HG03139 (cell line): ENCODE measurements at regions not wholly inside any gene's neighbourhood (a gene's known extent, or its start where the extent isn't known, plus 50 kb on each side); places are given as distances from the start of the nearest gene placed in this dataset.

Experiments
- ATAC-seq: cut with Tn5 transposase; IDR thresholded peaks from one replicate; pipeline ENCODE4 v1.9.1; 2021; ENCODE audit not compliant: unreplicated experiment

GRCh38 chr4:123974386-123975149, 578.0 kb downstream of the SPRY1 start:
- no peak for ATAC-seq

DNA sequence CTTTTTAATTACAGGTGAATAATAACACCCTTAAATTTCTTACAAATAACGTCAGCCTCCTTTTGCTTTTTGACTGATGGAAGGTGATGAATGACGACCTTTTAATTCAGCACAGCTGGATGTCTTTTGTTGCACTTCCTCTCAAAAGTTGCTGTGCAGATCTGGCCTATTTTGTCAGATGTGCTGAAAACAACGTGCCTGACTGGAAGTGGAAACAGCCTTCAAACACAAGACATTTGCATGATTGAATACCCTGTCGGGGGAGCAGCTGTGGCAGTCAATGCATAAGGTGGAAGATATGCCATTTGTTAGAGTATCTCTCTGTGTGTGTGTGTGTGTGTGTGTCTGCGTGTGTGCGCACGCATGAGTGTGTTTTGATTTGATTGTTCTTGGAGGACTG, 579.7 kb downstream of the SPRY1 start:
- no peak for ATAC-seq

- ATAC-seq = no peak
Observed at GRCh38 chr4:123976819-123977218, 580.2 kb downstream of the SPRY1 start.

- no peak for ATAC-seq
Observed at GRCh38 chr4:123977641-123978081, 581.1 kb downstream of the SPRY1 start.

GRCh38 chr4:123978637-123979036, 582.0 kb downstream of the SPRY1 start:
- ATAC-seq = no peak

DNA sequence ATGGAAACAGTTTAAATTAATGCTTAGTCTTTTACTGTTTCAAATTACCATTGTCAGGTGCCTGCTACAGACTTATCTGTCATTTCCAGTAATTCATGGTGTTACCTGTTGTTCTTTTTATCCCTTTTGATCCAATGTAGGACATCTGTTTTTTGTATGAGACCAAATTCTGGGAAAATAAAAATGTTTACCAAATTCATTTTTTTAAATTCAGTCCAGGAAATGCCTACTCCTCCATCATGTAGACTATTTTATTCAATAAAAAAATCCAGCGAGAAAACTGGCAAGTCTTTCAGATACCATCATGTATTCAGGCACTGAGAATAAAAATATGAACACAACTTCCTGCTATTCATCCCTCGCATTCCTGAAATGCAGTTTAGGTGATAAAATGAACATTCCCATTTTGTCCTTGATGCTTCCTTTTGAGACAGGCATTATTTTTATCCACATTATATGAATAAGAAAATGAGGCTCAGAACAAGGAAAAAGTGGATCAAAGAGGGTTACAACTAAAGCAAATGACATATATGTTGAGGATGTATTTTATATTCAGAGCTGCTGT, 584.2 kb downstream of the SPRY1 start:
- no peak for ATAC-seq

DNA sequence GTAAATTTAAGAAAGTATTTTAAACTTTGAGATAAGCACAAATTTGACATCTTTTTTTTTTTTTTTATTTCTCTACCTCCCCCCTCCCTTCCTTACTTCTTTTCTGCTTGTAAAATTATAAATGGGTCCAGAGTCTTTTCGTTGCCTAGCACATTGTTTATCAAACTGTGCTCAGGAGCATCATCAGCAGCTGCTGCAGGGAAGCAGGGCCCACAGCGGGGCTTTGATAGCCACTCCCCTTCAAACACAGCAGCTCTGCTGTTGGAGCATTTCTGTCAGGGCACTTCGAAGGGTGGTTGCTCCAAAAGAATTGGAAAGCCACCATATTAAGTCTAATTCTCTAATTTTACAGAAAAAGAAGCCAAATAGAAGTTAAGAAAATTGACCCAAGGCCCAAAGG, 588.3 kb downstream of the SPRY1 start:
- ATAC-seq = no peak

- no peak for ATAC-seq
Observed at GRCh38 chr4:123986268-123986798, 589.7 kb downstream of the SPRY1 start.

DNA sequence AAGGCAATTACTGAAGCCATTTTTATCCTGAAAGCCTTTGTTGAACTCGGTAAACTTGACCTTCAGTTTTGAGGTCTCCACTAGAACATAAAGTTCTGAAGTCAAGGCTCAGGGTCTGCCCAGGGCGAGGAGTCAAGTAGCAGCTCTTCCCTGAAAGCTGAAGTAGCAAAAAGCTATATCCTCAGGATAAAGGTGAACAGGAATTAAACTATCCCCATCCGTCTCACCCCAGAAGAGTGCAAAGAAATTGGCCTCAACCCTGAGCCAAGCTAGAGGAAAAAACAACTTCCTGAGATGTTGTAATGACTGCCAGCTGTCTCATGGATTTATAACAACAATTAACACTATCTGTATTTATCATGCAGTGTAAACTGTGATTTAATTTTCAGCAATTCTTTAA, 590.8 kb downstream of the SPRY1 start:
- no peak for ATAC-seq

DNA sequence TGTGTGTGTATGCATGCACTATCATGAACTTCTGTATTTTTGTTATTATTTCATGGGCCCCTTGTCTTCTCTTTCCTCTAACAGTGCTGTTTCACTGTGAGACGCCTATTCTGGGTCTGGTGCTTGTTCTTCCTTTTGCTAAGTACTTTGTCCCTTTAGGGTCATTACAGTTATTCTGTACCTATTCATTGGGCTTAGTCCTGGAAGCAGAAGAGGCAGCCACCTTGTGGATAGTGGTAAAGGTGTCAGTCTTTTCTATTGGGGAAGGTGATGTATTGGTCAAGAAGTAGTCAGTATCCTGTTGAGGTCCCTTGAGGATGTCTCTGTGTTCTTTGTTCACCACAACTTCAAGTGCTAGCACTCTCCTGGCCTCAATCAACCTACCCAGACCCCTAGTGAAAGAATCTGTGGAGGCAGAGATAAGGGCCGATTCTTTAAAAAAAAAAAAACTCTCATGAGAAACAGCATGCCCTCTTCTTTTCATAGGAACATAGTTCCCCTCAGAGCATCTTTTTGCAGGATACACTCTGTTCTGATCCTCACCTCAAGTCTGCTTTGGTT, 593.8 kb downstream of the SPRY1 start:
- ATAC-seq = no peak

GRCh38 chr4:123994917-123995316, 598.3 kb downstream of the SPRY1 start:
- ATAC-seq = no peak

DNA sequence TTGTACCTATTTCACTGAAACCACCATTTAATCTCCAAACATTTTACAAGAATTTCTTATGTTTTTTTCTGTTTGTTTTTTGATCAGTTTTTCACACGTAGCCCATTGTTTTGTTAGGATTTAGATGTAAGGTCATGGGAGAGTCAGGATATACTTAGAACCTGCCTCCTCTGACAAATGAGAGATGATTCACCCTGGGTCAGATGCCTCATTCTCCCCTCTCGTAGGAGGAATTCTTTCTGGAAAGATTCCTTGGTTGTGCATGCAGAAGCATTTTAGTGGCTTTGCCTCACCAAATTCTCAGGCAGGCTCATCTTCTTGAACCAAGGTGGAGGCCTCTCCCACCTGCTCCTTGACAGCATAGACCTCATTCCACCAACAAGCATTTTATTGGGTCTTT, 599.3 kb downstream of the SPRY1 start:
- no peak for ATAC-seq

GRCh38 chr4:123996718-123997510, 600.3 kb downstream of the SPRY1 start:
- ATAC-seq = no peak

DNA sequence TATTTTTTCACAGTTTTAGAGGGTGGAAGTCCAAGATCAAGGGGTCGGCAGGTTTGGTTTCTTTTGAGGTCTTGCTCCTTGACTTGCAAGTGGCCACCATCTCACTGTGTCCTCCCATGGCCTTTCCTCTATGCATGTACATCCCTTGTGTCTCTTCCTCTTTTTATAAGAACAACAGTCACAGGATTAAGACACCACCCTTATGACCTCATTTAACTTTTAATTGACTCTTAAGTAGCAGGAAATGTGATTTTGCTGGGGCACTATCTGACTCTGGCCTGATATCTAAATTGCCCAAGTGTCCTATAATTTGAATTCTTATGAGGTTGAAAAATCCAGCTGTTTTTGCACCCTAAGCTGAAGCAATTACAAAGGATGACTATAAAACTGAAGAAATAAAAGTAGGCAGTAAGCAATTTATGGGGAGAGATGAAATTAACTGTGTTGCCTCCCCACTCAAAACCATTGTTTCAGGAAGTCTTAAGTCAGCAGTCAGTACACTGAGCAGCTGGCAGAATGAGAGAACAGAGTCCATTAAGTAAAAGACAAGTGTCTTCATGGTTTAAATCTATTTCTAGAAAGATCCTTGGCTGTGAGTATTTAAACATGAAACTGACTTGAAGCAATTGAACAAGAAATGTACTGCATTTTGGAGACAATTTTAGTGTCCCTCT, 601.3 kb downstream of the SPRY1 start:
- no peak for ATAC-seq

DNA sequence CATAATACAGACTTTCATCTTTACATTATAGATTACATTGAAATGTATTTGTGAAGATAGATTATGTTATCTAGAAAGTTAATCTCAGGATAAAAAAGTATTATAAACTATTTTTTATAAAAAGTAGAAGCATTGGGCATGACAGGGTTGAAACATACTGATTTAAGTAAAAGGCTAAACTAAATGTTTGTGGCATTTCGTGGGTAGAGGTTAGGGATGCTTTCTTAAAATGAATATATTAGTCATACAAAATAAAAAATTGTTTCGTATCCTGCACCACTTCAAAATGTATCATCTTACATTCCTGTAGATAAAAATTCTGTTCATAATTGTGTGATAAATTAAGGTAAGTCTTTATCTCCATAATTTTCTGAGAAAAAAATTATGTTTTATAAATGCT, 603.6 kb downstream of the SPRY1 start:
- ATAC-seq = no peak

DNA sequence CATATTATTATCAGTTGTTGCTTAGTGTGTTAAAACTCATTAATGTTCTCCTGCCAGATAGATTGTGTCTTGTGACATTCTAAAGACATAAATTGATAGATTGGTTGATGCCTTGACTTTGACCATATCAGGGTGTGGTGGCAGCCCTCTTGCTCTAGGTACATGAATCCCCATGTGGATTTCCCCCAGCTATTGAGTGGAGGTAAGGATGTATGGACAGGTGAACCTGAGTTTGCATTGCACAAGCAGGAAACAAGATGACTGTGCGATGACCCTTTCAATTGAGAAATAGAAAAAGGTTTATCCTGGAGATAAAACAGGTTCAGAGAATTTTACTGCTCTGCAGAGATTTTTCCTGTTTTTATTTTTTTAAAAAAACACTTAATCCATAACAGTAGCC, 619.2 kb downstream of the SPRY1 start:
- ATAC-seq = no peak

DNA sequence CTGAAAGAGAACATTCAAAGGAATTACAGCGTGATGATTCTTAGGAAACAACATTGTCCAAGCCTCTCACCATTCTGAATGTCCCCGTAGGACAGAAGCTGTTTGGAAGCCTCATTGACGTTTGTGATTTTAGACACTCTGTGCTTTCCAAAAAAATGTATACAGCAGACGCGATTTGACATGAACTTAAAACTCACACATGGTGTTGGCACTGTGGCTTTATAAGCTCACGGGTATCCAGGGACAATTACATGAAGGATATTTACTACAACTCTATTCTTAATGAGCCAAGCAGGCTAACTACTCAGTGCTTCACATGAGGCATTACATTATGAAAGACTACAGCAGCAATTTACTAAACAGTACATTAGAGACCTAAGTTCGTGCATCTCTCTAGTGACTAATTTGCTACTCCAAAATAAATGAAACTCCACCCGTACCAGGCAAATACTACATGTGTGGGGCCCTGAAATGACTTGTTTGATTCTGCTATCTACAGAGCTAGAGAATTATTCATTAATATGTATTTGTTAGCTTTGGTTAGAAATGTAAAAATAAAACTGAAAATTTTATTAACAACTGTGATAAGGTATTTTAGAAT, 620.7 kb downstream of the SPRY1 start:
- no peak for ATAC-seq

DNA sequence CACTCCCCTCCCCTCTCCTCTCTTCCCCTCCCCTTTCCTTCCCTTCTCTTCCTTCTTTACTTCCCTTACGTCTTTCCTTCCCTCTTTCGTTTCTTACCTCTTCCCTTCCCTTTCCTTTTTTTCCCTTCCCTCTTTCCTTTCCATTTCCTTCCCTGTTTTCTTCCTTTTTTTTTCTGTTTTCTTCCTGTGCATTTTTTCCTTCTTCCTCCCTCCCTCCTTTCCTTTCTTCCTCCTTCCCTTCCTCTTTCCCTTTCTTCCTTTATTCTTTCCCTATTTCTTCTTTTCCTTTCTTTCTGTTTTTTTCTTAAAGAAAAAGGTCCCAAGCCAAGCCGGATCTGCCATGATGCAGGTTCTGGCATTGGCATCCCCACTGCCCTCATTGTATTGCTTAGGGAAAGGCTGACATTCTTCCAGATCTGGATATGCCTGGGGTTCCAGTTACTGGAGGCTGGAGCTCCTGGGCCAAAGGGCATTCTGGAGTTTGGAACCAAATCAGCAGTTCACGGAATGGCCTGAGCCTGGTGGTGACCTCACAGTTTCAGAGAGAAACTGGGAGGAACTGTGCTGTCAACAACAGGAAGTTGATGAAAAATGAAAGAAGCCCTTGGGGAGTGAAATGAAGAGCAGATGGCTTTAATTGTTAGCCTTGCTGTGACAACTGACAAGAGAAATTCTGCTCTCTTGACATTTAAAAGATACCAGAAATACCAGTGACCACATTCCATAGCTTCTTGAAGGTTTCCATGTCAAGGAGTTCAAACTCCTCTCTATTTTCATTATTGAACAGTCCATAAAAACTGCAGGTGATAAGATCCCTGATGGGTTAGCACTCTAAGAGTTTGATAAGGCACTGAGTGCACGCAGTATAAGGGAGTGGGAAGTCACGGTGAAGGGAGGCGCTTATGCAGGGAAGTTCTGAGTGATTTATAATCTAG, 622.1 kb downstream of the SPRY1 start:
- ATAC-seq = peak; percentile 99

DNA sequence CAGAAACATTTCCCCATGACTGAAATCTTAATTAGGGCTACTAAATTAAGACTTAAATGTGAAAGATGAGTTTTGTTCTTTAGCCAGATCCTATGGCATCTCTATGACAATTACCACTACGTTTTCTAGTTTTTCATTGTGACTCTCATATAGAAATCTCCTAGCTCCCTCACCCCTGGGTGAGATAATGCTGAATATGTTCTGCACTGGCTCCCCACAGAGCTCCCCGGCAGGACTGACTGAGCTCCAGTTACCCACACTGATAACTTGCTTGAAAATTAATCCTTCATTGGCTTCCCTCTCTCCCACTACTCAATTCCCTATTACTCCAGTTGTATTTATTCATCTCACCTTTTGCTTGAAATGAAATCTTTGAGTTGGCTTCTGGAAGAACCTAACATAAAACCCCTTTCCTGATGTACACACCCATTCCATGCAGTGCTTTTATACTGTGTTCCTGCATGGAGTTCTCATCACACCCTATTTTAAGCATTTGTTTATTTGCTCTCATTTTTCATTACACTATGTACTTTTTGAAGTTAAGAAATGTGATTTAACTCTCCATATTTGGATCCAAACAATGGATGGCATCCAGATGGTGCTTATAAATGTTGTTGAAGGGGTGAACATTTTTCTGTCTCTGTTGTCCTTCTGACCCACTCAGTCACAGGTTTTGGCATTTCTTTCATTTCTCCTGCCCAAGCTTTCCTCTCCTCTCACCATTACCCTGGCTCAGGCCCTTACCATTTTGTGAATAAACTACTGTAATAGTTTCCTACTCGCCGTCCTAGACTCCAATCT, 623.4 kb downstream of the SPRY1 start:
- no peak for ATAC-seq
